GM23338 (cell line): ENCODE measurements at regions not wholly inside any gene's neighbourhood (a gene's known extent, or its start where the extent isn't known, plus 50 kb on each side); places are given as distances from the start of the nearest gene placed in this dataset.
A peak's percentile ranks its signal among the peaks of the same experiment; 100 is the strongest.

Experiments used
- EZH2 ChIP-seq: fragments of 200-600 bp; sonication (generic); IDR thresholded peaks from one replicate; pipeline ENCODE4 v1.8.0; 2017; ENCODE audit warnings: antibody characterized with exemption, mild to moderate bottlenecking, low read depth; ENCODE audit not compliant: unreplicated experiment
- EZH2phosphoT487 ChIP-seq: fragments of 200-600 bp; sonication (generic); IDR thresholded peaks from one replicate; pipeline ENCODE4 v1.8.1; 2018; ENCODE audit warnings: antibody characterized with exemption; ENCODE audit not compliant: unreplicated experiment
- POLR2AphosphoS5 ChIP-seq: IDR thresholded peaks from 2 replicates; pipeline ENCODE4 v1.6.1; 2016; ENCODE audit warnings: antibody characterized with exemption, low read depth
- REST ChIP-seq: IDR thresholded peaks from one replicate; pipeline ENCODE4 v1.6.1; 2018; ENCODE audit warnings: antibody characterized with exemption; ENCODE audit not compliant: unreplicated experiment
- STAT1 ChIP-seq: IDR thresholded peaks from one replicate; pipeline ENCODE4 v1.6.1; 2016; ENCODE audit warnings: antibody characterized with exemption; ENCODE audit not compliant: unreplicated experiment
- ZNF114 ChIP-seq: fragments of 250-450 bp; sonication (Bioruptor Pico); IDR thresholded peaks from 2 replicates; pipeline ENCODE4 v1.5.0; 2020; ENCODE audit warnings: mild to moderate bottlenecking, moderate library complexity
- TF ChIP-seq, protein P1 (sequence below), 2 experiments: fragments of 200-600 bp in 1 of 2; sonication (generic) in 1 of 2; conservative IDR thresholded peaks; 2 replicates each; pipeline versions ENCODE4 v1.5.1 to v1.6.1; 2016 to 2017; ENCODE audit warnings: antibody characterized with exemption in 2 of 2, low read depth in 2 of 2, mild to moderate bottlenecking in 2 of 2, moderate library complexity in 1 of 2

DNA sequence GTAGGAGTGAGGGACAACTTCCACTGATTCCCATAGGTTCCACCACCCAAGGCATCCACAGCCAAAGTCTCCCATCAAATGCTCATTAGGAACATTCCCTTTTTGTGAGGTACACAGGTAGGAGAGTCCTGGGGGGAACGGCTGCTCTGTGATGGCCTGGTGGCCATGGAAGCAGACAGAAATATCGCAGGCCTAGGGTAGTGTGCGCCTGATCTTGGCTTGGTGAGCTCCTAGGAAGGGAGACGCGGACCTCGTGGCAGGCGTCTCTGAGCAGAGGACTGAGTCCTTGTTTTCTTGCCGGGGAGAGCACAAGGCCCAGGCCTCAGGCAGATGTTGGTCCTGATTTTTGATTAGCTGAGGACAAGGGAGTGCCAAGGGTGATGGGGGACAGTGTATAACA lies 99.5 kb downstream of the SNRPN start:
- no peak for TF ChIP-seq STAT1
- TF ChIP-seq, protein P1, sequence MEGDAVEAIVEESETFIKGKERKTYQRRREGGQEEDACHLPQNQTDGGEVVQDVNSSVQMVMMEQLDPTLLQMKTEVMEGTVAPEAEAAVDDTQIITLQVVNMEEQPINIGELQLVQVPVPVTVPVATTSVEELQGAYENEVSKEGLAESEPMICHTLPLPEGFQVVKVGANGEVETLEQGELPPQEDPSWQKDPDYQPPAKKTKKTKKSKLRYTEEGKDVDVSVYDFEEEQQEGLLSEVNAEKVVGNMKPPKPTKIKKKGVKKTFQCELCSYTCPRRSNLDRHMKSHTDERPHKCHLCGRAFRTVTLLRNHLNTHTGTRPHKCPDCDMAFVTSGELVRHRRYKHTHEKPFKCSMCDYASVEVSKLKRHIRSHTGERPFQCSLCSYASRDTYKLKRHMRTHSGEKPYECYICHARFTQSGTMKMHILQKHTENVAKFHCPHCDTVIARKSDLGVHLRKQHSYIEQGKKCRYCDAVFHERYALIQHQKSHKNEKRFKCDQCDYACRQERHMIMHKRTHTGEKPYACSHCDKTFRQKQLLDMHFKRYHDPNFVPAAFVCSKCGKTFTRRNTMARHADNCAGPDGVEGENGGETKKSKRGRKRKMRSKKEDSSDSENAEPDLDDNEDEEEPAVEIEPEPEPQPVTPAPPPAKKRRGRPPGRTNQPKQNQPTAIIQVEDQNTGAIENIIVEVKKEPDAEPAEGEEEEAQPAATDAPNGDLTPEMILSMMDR (conservative IDR thresholded peaks at IDR 0.05; ENCODE audit: low read depth in 2 of 2): no peak
- 0 out of 2 replicates have a peak, but pooled peaks have one; percentile 9 for TF ChIP-seq POLR2AphosphoS5
- TF ChIP-seq EZH2phosphoT487: no peak
- no peak for TF ChIP-seq EZH2
- TF ChIP-seq REST: no peak
- no peak for TF ChIP-seq ZNF114 (CRISPR knock-in tag)
